A673 (cell line): ENCODE measurements at regions not wholly inside any gene's neighbourhood (a gene's known extent, or its start where the extent isn't known, plus 50 kb on each side); places are given as distances from the start of the nearest gene placed in this dataset.

Experiments used
- CTCF ChIP-seq: fragments of 300-800, 200-600 bp; sonication (generic); conservative IDR thresholded peaks from 2 replicates; pipeline ENCODE4 v1.5.1; 2017; ENCODE audit warnings: low read depth, mild to moderate bottlenecking, antibody characterized with exemption, low read length, moderate library complexity, mixed read lengths
- EZH2 ChIP-seq: fragments of 200-600 bp; sonication (generic); IDR thresholded peaks from 2 replicates; pipeline ENCODE4 v1.6.1; 2017; ENCODE audit warnings: borderline replicate concordance, low read depth, mild to moderate bottlenecking, mixed read lengths, antibody characterized with exemption, low read length; ENCODE audit not compliant: poor library complexity, severe bottlenecking

GRCh38 chr2:177338177-177338721 lies 54.3 kb upstream of the AGPS start:
- TF ChIP-seq CTCF = no peak
- TF ChIP-seq EZH2 = no peak
